GM10248 (cell line): ENCODE measurements at regions not wholly inside any gene's neighbourhood (a gene's known extent, or its start where the extent isn't known, plus 50 kb on each side); places are given as distances from the start of the nearest gene placed in this dataset.

Experiments
- CTCF ChIA-PET: fragments of 300-600 bp; sonication (Branson Sonifier 250); formaldehyde crosslinking; extraction: SDS; loops from one replicate; lab custom pipeline; 2021; ENCODE audit warnings: antibody characterized with exemption; lab: Yijun Ruan, JAX
- POLR2A ChIA-PET: fragments of 350-650 bp; sonication (Branson Sonifier 250); formaldehyde crosslinking; extraction: SDS; loops from one replicate; lab custom pipeline; 2020; ENCODE audit warnings: antibody characterized with exemption; lab: Yijun Ruan, JAX
- DNase-seq: peaks from one replicate; pipeline ENCODE4 v3.0.0; 2012; ENCODE audit errors: extremely low spot score
- TF ChIP-seq, protein P1 (sequence below): IDR thresholded peaks from 2 replicates; pipeline ENCODE4 v1.5.1; 2012; ENCODE audit warnings: mild to moderate bottlenecking, low read depth; ENCODE audit errors: extremely low read depth, missing control alignments, control extremely low read depth

DNA sequence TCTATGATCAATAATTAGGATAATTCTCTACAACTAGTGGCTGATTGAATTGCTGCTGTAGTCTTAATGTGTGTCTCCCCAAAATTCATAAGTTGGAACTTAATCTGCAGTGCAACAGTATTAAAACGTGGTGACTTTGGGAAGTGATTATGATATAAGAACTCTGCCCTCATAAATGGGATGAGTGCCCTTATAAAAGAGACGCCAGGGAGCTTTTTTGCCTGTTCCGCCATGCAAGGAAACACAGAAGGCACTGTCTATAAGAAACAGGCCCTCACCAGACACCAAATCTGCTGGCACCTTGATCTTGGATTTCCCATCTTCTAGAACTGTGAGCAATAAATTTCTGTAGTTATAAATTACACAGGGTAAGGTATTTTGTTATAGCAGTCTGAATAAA, 161.0 kb downstream of the ALX1 start:
- ChIA-PET POLR2A (no interaction called here), CTCF (interaction anchor here (1.4 to 2.9 kb wide), 3 partner anchors 10 to 16 kb away, joined by 3 to 19 read pairs (median 4); no protein-coding TSS in a partner anchor)
- TF ChIP-seq, protein P1, sequence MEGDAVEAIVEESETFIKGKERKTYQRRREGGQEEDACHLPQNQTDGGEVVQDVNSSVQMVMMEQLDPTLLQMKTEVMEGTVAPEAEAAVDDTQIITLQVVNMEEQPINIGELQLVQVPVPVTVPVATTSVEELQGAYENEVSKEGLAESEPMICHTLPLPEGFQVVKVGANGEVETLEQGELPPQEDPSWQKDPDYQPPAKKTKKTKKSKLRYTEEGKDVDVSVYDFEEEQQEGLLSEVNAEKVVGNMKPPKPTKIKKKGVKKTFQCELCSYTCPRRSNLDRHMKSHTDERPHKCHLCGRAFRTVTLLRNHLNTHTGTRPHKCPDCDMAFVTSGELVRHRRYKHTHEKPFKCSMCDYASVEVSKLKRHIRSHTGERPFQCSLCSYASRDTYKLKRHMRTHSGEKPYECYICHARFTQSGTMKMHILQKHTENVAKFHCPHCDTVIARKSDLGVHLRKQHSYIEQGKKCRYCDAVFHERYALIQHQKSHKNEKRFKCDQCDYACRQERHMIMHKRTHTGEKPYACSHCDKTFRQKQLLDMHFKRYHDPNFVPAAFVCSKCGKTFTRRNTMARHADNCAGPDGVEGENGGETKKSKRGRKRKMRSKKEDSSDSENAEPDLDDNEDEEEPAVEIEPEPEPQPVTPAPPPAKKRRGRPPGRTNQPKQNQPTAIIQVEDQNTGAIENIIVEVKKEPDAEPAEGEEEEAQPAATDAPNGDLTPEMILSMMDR, result no peak
- DNase-seq, result no peak

DNA sequence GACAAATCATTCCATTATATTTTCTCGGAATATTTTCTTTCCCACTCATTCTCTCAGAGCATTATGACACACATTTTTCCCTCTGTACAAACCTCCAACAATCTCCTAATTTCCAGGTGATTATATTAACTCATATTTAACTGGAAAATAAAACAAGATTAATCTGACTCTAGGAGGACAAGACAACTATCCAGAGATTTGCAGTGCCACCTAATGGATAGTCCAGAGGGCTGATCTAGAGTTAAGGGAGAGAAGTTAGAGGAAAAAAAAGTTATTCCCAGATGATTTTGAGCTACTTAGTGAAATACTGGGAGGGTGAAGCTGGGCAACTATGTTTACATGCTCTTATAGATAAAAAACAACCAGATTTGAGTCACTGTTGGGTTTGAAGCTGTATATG, 161.7 kb downstream of the ALX1 start:
- ChIA-PET POLR2A (no interaction called here), CTCF (interaction anchor here (0.7 to 2.9 kb wide), 5 partner anchors 10 to 48 kb away, joined by 3 to 19 read pairs (median 3); no protein-coding TSS in a partner anchor)
- no peak for DNase-seq
- TF ChIP-seq, protein P1, result peak; percentile 43

DNA sequence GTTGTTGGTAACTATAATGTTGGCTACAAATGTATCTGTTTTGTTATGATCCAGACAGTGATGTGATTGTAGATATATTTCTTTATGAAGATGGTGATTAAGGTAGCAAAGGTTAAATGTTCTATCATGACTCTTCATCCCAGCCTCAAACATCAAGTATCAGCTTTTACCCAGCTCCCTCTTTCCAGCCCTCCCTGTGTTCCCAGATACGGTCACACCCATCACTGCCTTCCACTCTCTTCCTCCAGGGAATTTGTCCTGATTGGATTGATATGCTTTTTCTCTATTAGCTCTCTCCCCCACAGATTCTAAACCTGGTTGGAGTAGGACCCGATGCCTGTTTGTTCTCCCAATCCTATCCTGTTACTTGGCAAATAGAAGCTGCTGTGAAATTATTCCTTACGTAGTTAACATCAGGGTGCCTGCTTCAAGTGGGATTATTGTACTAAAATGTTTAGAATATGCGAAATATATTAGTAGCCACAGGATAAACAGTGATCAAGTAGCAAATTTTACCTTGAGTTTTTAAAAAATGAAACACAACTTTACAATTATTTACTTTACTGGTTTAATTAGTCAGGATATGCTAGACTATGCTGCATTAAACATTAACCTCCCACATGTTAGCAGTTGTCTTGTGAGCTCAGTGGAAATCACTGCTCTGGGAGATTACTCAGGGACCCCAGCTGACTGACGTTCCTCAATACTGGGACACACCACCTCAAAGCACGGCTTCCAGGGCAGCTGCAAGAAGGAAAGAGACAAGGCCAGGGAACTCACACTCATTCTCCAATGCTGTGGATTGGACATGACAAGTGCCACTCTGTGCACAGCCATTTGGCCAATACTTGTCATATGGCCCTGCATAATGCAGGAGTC, 165.3 kb downstream of the ALX1 start:
- TF ChIP-seq, protein P1, result no peak
- ChIA-PET POLR2A (no interaction called here), CTCF (interaction anchor here (1.1 to 2.1 kb wide), 5 partner anchors 21 to 290 kb away, joined by 3 to 14 read pairs (median 4); no protein-coding TSS in a partner anchor)
- DNase-seq, result no peak

DNA sequence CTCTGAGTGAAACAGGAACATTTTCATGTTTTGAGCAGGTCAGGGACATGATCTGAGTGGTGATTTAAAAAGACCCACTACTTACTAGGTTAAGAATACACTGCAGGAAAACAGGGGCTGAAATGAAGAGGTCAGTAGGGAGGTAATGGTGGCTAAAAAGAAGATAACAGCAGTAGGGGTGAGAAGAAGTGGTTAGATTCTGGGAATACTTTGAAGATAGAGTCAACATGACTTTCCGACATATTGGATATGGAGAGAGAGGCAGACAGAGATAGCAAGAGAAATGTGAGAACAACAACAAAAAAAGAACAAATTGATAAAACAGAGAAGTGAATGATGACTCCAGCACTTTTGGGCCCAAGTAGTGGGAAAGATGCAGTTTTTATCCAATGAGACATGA, 168.0 kb downstream of the ALX1 start:
- POLR2A ChIA-PET, result no interaction called here
- CTCF ChIA-PET, result interaction anchor here (0.9 to 3.5 kb wide), 12 partner anchors 12 to 484 kb away, joined by 3 to 45 read pairs (median 4); no protein-coding TSS in a partner anchor
- DNase-seq, result no peak
- TF ChIP-seq, protein P1, result no peak

DNA sequence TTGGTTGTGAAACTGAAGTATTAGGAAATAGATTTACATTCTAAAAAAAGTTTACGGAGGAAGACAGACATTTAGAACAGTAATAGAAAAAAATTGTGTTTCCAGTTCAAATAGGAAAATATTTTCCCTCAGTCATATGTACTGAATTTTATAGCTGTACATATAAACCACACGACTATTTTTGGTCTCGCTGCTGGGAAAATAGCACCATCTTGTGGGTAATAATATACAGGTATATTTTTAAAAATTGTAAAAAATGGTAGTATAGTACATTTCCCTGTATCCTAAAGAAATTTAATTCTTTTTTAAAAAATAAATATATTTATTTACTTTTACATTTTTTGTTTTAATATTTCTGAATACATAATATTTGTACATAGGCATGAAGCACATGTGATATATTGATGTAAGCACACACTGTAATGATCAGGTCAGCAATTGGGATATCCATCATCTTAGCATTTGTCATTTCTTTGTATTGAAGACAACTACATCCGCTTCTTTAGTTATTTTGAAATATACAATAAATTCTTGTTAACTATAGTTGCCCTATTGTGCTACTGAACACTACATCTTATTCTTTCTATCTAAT, 168.6 kb downstream of the ALX1 start:
- DNase-seq, result no peak
- TF ChIP-seq, protein P1, result no peak
- POLR2A ChIA-PET, result no interaction called here
- CTCF ChIA-PET, result interaction anchor here (0.9 to 3.5 kb wide), 13 partner anchors 13 to 483 kb away, joined by 3 to 45 read pairs (median 4); no protein-coding TSS in a partner anchor

DNA sequence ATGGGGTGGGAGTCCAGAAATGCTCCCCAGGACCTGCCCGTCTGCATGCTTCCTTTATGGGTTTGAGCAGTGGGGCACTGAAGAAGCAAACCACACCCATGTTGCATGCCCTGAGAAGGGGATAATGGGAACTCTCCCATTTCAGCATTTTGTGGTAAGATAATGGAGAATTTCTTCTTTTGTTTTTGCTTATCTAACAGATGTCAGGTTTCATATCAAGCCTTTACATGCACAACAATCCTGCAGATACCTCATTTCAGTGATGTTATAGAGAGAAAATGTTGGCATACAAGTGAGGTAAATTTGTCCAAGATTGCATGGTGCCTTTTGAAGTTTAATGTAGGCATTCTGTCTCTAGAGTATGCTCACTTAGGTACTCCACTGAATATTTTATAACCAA, 177.0 kb downstream of the ALX1 start:
- CTCF ChIA-PET, result no interaction called here
- no peak for DNase-seq
- TF ChIP-seq, protein P1, result no peak
- POLR2A ChIA-PET, result no interaction called here
